AG20443 (cell line): ENCODE measurements at regions not wholly inside any gene's neighbourhood (a gene's known extent, or its start where the extent isn't known, plus 50 kb on each side); places are given as distances from the start of the nearest gene placed in this dataset.

ENCODE experiments used
- DNase-seq: peaks from one replicate; pipeline ENCODE4 v3.0.0; 2012; ENCODE audit warnings: low spot score, mixed read lengths

GRCh38 chr5:105573575-105573974 lies 2011.0 kb upstream of the NUDT12 start:
- DNase-seq, result no peak

DNA sequence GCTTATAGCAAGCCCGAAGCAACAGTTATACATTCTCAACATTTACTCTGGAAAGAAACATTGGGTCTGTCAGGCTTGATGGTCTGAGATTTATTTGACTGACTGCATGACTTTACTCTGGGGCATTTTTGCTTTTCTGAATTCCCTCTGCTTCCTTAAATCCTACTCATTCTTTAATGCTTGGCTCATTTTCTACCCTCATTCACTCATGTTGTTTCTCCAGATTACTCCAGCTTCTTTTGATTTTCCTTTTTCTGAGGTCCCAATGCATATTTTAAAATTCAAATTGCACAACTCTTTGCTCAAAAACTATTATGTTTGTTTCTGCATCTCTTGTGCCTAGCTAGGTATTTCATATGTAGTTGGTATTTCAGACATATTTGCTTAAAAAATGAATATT lies 2002.9 kb upstream of the NUDT12 start:
- DNase-seq, result no peak

GRCh38 chr5:105563842-105564241 lies 2001.3 kb upstream of the NUDT12 start:
- DNase-seq, result no peak

- no peak for DNase-seq
Observed at GRCh38 chr5:105554568-105555169, 1992.1 kb upstream of the NUDT12 start.

DNA sequence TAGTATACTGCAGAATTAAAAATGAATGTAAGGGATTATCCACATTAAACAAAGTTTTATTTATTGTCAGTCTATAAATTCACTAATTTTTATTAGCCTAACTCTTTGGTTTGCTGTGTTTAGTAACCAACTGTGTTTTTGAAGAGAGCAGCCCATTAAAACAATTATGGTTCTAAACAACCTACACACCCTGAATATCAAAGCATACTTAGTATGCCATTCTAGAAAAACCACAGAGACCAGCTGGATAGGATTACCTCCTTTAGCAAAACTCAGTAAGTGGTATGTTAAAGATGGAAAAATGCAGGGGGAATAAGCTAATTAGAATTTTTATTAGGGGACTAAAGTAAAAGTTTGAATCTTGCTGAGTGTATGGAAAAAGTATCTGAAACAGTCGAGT lies 1981.7 kb upstream of the NUDT12 start:
- DNase-seq, result no peak

DNA sequence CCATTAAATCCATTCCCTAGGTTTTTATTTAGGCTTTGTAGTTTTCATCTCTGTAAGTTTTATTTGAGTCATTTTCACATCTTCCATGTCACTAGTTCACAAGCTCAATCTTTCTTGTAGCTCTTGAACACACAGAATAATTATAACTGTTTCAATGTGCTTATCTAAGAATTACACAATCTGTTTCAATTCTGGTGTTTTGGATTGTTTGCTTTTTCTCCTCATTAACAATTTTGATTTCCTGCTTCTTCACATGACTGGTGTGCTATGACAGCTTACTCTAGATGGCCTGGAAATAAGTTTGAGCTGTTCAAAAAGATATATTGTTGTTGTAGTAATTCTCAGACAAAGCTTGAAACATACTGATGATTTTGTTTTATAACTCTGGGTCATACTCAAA lies 1974.1 kb upstream of the NUDT12 start:
- no peak for DNase-seq

DNA sequence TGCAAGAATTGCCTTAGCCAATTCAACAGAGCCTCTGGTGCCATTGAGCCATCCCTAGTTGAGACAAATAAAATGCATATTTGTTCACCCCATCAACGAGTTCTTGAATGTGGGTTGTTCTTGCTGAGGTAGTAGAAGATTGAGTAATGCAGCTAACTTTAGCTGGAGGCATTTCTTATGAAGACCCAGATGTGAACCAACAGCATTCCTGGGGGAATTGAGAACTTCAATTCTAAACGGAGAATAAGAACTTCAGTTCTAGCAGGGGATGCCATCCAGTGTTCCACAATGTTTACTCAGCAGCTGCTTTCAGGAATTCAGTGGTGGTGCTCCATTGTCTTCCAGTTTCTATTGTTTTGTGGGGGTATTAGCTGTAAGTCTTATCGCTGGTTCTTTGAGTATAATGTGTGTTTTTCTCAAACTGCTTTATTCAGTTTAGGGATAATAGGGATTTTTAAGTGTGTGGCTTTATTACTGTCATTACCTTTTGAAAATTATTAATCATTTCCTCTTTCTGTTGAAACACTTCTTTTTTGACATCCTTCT lies 1968.2 kb upstream of the NUDT12 start:
- DNase-seq, result no peak

- DNase-seq, result no peak
Observed at GRCh38 chr5:105529851-105530250, 1967.3 kb upstream of the NUDT12 start.

DNA sequence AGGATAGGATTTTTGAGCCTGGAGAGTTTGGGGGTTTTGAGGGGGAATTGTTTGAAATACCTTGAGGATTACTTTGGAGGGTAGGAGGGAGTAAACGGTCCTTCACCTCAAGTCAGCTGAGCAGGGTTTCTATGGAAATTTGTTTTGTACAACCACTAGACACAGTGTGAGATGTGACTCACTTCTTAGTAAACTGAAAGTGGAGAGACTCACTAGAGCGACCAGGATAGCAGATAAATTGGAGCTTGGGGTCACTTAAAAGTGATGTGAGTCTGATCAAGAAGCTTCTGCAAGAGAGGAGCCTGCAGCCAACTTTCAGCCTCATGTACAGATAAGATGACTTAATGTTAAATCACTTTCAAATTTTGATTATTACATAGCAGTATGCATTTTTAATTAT lies 1945.9 kb upstream of the NUDT12 start:
- DNase-seq, result no peak

GRCh38 chr5:105506692-105507277 lies 1944.2 kb upstream of the NUDT12 start:
- peak; percentile 9 for DNase-seq

- DNase-seq, result no peak
Observed at GRCh38 chr5:105503950-105504349, 1941.4 kb upstream of the NUDT12 start.

GRCh38 chr5:105501315-105501714 lies 1938.7 kb upstream of the NUDT12 start:
- DNase-seq, result no peak

GRCh38 chr5:105475401-105475800 lies 1912.8 kb upstream of the NUDT12 start:
- DNase-seq, result no peak

DNA sequence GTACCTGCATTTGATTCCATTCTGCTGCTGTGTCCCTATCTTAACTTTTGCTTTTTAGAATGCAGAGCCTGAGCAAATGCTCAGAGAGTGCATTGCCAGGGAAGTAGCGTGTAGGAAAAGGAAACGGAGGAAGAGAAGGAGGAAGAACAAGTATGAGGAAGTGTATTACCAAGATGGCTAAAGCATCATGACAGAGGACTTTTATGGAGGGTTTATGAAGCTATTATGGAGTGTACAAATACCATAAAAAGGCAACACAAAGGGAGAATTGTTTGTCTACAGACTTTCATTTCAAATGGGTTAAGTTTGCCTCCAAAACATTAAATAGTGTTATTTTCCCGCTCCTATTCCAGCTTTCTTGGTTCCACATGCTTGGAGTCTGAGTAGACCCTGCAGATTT lies 1899.8 kb upstream of the NUDT12 start:
- DNase-seq, result no peak

- DNase-seq, result no peak
Observed at GRCh38 chr5:105460721-105461120, 1898.1 kb upstream of the NUDT12 start.

DNA sequence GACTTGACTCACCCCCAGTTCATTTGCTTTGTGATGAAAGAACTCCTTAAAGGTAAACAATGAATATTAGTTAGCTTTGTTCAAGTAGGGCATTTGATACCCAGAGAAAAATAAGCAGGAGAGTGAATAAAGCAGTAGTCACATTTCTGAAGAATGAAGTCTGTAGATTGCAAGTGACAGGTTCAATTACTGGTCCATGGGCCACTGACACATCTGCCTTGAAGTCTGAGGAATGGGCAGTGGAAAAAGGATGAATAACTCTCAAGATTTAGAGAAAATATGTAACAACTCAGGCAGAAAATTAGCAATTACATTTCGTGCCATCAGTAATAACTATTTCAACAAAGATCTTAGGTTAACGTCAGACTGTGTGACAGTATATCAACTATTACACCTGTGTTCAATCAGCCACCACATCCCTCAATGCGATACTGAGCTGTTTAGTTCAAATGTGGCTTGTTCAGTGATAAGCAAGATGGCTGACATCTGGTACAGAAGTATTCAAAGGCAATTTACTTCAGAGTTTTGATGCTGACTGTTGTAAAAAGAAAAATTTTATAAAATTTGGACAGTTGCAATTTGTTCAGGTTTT lies 1890.7 kb upstream of the NUDT12 start:
- DNase-seq, result no peak

DNA sequence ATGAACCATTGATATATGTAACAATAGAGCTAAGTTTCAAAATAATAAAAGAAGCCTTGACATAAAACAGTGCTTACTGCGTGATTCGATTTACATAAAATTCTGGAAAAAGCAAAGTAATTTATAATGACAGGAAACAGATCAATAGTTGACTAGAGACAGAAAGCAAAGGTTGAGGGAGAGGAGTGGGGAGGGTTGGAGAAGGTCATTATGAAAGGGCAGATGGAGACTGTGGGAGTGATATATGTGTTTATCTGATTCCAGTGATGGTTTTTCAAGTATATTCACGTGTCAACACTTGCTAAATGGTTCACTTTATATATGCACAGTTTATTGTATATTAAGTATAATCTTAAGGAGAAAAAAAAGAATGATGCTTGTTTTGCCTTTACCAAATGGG lies 1885.7 kb upstream of the NUDT12 start:
- no peak for DNase-seq

- no peak for DNase-seq
Observed at GRCh38 chr5:105430516-105430915, 1867.9 kb upstream of the NUDT12 start.

DNA sequence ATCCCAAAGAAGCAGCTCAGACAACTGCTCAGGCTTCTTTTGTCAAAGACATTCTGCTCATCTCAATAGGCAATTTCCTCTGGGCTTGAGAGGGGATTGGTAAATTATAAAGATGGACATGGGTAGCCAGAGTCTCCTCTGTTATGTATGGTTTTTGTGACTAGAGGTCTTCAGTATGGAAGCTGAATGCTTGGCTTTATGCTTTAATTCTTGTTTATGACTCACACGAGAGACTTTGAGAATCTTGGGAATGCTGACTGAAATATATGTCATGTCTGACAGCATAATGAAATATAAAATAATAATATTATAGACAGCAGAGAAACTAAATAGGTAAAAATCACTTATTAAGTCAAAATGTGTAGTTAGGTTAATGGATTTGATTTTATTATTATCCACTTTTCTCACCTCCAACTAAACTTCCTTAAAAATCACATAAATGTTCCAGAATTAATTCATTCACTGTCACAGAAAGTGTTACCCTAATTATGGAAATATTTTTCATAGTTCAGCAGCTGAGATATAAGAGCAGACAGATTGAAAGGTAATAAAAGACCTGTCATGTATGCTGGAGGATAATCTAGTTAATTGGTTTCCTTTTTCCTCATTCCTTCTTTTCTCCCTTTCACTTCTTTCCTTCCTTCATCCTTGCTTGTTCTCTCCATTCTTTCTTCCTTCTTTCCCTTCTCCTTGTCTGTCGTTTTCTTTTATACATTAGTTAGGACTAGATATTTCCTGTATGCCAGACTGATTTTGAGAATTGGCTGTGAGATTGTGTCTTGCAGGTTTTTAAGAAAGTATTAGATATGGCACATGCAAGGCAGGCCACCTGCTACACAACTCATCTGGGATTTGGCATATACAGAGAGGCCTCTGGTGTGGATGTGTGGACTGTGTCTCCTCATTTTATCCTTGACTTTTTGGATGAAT lies 1866.1 kb upstream of the NUDT12 start:
- no peak for DNase-seq

DNA sequence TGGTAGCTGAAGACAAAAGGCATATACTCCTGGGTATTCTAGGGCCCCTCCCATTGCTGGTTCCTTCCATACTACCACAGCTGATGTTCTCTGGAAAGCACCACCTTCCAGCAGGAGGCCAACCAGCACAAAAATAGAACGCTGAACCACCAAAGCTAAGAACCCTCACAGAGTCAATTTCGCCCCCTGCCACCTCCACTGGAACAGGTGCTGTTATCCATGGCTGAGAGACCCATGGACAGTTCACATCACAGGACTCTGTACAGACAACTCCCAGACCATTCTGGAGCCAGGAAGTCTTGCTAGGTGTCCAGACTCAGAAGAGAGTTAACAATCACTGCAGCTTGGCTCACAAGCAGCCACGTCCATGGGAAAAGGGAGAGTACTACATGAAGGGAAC lies 1851.5 kb upstream of the NUDT12 start:
- no peak for DNase-seq

- no peak for DNase-seq
Observed at GRCh38 chr5:105413406-105413990, 1850.9 kb upstream of the NUDT12 start.

GRCh38 chr5:105409695-105410094 lies 1847.1 kb upstream of the NUDT12 start:
- DNase-seq, result no peak
